ENCODE measurements at regions not wholly inside any gene's neighbourhood (a gene's known extent, or its start where the extent isn't known, plus 50 kb on each side); places are given as distances from the start of the nearest gene placed in this dataset.

GRCh38 chr12:74076918-74077317, 460.7 kb upstream of the ATXN7L3B start:
- TF ChIP-seq CTCF (IDR thresholded peaks at IDR 0.05; ENCODE audit: low read length) = no peak
- TF ChIP-seq EZH2 (IDR thresholded peaks at IDR 0.05; ENCODE audit: borderline replicate concordance, low read length) = no peak
- H3K27ac ChIP-seq (ENCODE audit: low read depth, low read length, poor library complexity, severe bottlenecking) = no peak overlapping the region
- H3K9ac ChIP-seq (ENCODE audit: low read length) = no peak overlapping the region
- H3K27me3 ChIP-seq (ENCODE audit: insufficient read depth, low read length) = no peaks in the 10 kb centered on the region
- no peaks in the 10 kb centered on the region for H3F3A ChIP-seq (ENCODE audit: insufficient read depth, low read length)
- H3K9me2 ChIP-seq (ENCODE audit: low read depth, low read length) = no peaks in the 10 kb centered on the region
- no peaks in the 10 kb centered on the region for H3K4me1 ChIP-seq (ENCODE audit: insufficient read depth, low read length, severe bottlenecking)
- H3K4me3 ChIP-seq (ENCODE audit: low read depth, low read length, poor library complexity, severe bottlenecking) = no peak overlapping the region
- H3K9me3 ChIP-seq (ENCODE audit: low read length) = no peaks in the 10 kb centered on the region
- no peaks in the 10 kb centered on the region for H4K20me1 ChIP-seq (ENCODE audit: insufficient read depth, low read length)
- no peaks in the 10 kb centered on the region for H3K36me3 ChIP-seq (ENCODE audit: insufficient read depth, low read length)
- no peak overlapping the region; the same call in 1 of the 2 replicates for H2AFZ ChIP-seq (ENCODE audit: low read length)
- H3K79me2 ChIP-seq (ENCODE audit: insufficient read depth, low read length) = no peaks in the 10 kb centered on the region
- H3K4me2 ChIP-seq (ENCODE audit: low read length) = no peak overlapping the region

DNA sequence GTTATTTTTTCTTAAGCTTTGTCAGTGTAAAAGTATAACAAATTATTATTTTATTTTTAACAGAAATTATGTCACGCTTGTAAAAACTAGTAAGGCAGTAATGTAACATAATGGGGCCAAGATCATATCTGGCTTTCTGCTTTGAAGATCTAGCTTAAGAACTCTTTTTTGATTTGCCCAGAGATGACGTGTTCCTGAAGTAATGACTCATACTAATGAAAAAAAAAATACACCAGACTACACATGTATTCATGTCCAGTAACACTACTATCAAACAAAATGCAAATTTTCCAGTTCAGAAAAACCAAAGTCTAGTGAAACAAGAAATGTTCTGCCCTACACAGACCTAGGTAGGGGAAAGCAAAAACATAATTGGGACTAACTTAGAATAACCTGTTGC, 432.2 kb upstream of the ATXN7L3B start:
- H4K20me1 ChIP-seq (ENCODE audit: insufficient read depth, low read length) = no peaks in the 10 kb centered on the region
- H3K9me3 ChIP-seq (ENCODE audit: low read length) = no peaks in the 10 kb centered on the region
- no peaks in the 10 kb centered on the region for H3K4me1 ChIP-seq (ENCODE audit: insufficient read depth, low read length, severe bottlenecking)
- H3F3A ChIP-seq (ENCODE audit: insufficient read depth, low read length) = no peaks in the 10 kb centered on the region
- no peak overlapping the region for H3K4me2 ChIP-seq (ENCODE audit: low read length)
- H3K9ac ChIP-seq (ENCODE audit: low read length) = no peak overlapping the region
- no peak overlapping the region for H3K4me3 ChIP-seq (ENCODE audit: low read depth, low read length, poor library complexity, severe bottlenecking)
- no peaks in the 10 kb centered on the region for H3K79me2 ChIP-seq (ENCODE audit: insufficient read depth, low read length)
- H3K27ac ChIP-seq (ENCODE audit: low read depth, low read length, poor library complexity, severe bottlenecking) = no peak overlapping the region
- H3K27me3 ChIP-seq (ENCODE audit: insufficient read depth, low read length) = no peaks in the 10 kb centered on the region
- no peak overlapping the region for H2AFZ ChIP-seq (ENCODE audit: low read length)
- TF ChIP-seq EZH2 (IDR thresholded peaks at IDR 0.05; ENCODE audit: borderline replicate concordance, low read length) (no peak), CTCF (IDR thresholded peaks at IDR 0.05; ENCODE audit: low read length) (no peak)
- H3K9me2 ChIP-seq (ENCODE audit: low read depth, low read length) = no peaks in the 10 kb centered on the region
- H3K36me3 ChIP-seq (ENCODE audit: insufficient read depth, low read length) = no peaks in the 10 kb centered on the region

DNA sequence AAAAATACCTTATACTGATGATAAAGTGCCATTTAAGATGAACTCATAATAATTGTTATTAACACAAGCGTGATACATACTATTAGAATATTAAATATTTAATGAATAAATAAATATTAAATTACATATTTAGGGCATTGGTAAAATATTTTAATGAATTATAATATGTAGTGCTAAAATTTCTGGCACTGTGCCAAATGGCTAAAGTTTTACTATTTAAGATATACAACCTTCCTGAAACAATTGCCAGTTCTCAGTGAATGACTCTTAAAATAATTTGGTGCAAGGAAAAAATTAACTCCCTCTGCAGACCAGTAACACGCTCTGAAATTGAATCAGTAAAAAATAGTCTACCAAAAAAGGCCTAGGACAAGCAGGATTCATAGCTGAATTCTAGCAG, 428.9 kb upstream of the ATXN7L3B start:
- no peaks in the 10 kb centered on the region for H3K9me3 ChIP-seq (ENCODE audit: low read length)
- no peak for TF ChIP-seq CTCF (IDR thresholded peaks at IDR 0.05; ENCODE audit: low read length)
- TF ChIP-seq EZH2 (IDR thresholded peaks at IDR 0.05; ENCODE audit: borderline replicate concordance, low read length) = no peak

More for the DNA sequence above, 428.9 kb upstream of the ATXN7L3B start:
- Histone ChIP-seq H3K36me3 (ENCODE audit: insufficient read depth, low read length) (no peaks in the 10 kb centered on the region), H3K4me2 (ENCODE audit: low read length) (no peak overlapping the region), H3K9ac (ENCODE audit: low read length) (no peak overlapping the region), H3K4me1 (ENCODE audit: insufficient read depth, low read length, severe bottlenecking) (no peaks in the 10 kb centered on the region), H3K27ac (ENCODE audit: low read depth, low read length, poor library complexity, severe bottlenecking) (no peak overlapping the region), H3F3A (ENCODE audit: insufficient read depth, low read length) (no peaks in the 10 kb centered on the region), H3K27me3 (ENCODE audit: insufficient read depth, low read length) (no peaks in the 10 kb centered on the region), H3K4me3 (ENCODE audit: low read depth, low read length, poor library complexity, severe bottlenecking) (no peak overlapping the region), H2AFZ (ENCODE audit: low read length) (no peak overlapping the region), H4K20me1 (ENCODE audit: insufficient read depth, low read length) (no peaks in the 10 kb centered on the region), H3K79me2 (ENCODE audit: insufficient read depth, low read length) (no peaks in the 10 kb centered on the region), H3K9me2 (ENCODE audit: low read depth, low read length) (no peaks in the 10 kb centered on the region)

All from OCI-LY1 (cell line).